ENCODE measurements at regions not wholly inside any gene's neighbourhood (a gene's known extent, or its start where the extent isn't known, plus 50 kb on each side); places are given as distances from the start of the nearest gene placed in this dataset.
"Not testable (repeated sequence)": the region's sequence is repeated elsewhere in the genome, so short reads cannot be mapped to it uniquely, and the experiment has no call there.

GRCh38 chr22:19659805-19660345 is 54.4 kb upstream of the SEPTIN5 start:
- Histone ChIP-seq H3K4me1 (ENCODE audit: control insufficient read depth in 3 of 3, insufficient read depth in 3 of 3, low read length in 3 of 3) (peaks cover 7 to 11% (median 10%) of the 10 kb centered on the region in 3 donors), H3K4me3 (ENCODE audit: low read length in 3 of 3) (no peak overlapping the region), H3K9ac (ENCODE audit: low read depth in 1 of 3, low read length in 3 of 3) (no peak overlapping the region), H3K27me3 (ENCODE audit: control insufficient read depth in 3 of 3, insufficient read depth in 3 of 3, low read length in 3 of 3) (no peaks in the 10 kb centered on the region), H3K36me3 (ENCODE audit: control insufficient read depth in 3 of 3, insufficient read depth in 3 of 3, low read length in 3 of 3) (no peaks in the 10 kb centered on the region), H3K9me3 (ENCODE audit: control insufficient read depth in 3 of 3, low read length in 3 of 3) (no peaks in the 10 kb centered on the region), H3K27ac (ENCODE audit: low read depth, low read length) (no peak overlapping the region)

- H3K9ac ChIP-seq (ENCODE audit: low read depth in 1 of 3, low read length in 3 of 3); H3K9me3 ChIP-seq (ENCODE audit: control insufficient read depth in 3 of 3, low read length in 3 of 3); H3K36me3 ChIP-seq (ENCODE audit: control insufficient read depth in 3 of 3, insufficient read depth in 3 of 3, low read length in 3 of 3); H3K27ac ChIP-seq (ENCODE audit: low read depth, low read length); H3K27me3 ChIP-seq (ENCODE audit: control insufficient read depth in 3 of 3, insufficient read depth in 3 of 3, low read length in 3 of 3); H3K4me3 ChIP-seq (ENCODE audit: low read length in 3 of 3): not testable (repeated sequence)
- H3K4me1 ChIP-seq (ENCODE audit: control insufficient read depth in 3 of 3, insufficient read depth in 3 of 3, low read length in 3 of 3): peaks cover 7 to 11% (median 10%) of the 10 kb centered on the region in 3 donors
Measured at GRCh38 chr22:19660583-19660982, 53.7 kb upstream of the SEPTIN5 start.

GRCh38 chr22:19661156-19661555 is 53.1 kb upstream of the SEPTIN5 start:
- no peak overlapping the region for H3K27ac ChIP-seq (ENCODE audit: low read depth, low read length)
- H3K27me3 ChIP-seq (ENCODE audit: control insufficient read depth in 3 of 3, insufficient read depth in 3 of 3, low read length in 3 of 3): peaks cover 0 to 4% (median 0%) of the 10 kb centered on the region in 3 donors
- no peak overlapping the region for H3K4me3 ChIP-seq (ENCODE audit: low read length in 3 of 3)
- no peaks in the 10 kb centered on the region for H3K36me3 ChIP-seq (ENCODE audit: control insufficient read depth in 3 of 3, insufficient read depth in 3 of 3, low read length in 3 of 3)
- H3K9ac ChIP-seq (ENCODE audit: low read depth in 1 of 3, low read length in 3 of 3): no peak overlapping the region
- peaks cover 7 to 11% (median 10%) of the 10 kb centered on the region in 3 donors for H3K4me1 ChIP-seq (ENCODE audit: control insufficient read depth in 3 of 3, insufficient read depth in 3 of 3, low read length in 3 of 3)
- no peaks in the 10 kb centered on the region for H3K9me3 ChIP-seq (ENCODE audit: control insufficient read depth in 3 of 3, low read length in 3 of 3)

- not testable (repeated sequence) for H3K27me3 ChIP-seq (ENCODE audit: control insufficient read depth in 3 of 3, insufficient read depth in 3 of 3, low read length in 3 of 3); H3K9ac ChIP-seq (ENCODE audit: low read depth in 1 of 3, low read length in 3 of 3); H3K4me3 ChIP-seq (ENCODE audit: low read length in 3 of 3); H3K36me3 ChIP-seq (ENCODE audit: control insufficient read depth in 3 of 3, insufficient read depth in 3 of 3, low read length in 3 of 3); H3K9me3 ChIP-seq (ENCODE audit: control insufficient read depth in 3 of 3, low read length in 3 of 3); H3K27ac ChIP-seq (ENCODE audit: low read depth, low read length)
- H3K4me1 ChIP-seq (ENCODE audit: control insufficient read depth in 3 of 3, insufficient read depth in 3 of 3, low read length in 3 of 3): peaks cover 7 to 16% (median 14%) of the 10 kb centered on the region in 3 donors
Measured at GRCh38 chr22:19662049-19662684, 52.1 kb upstream of the SEPTIN5 start.

GRCh38 chr22:19663286-19663815 is 51.0 kb upstream of the SEPTIN5 start:
- H3K9ac ChIP-seq (ENCODE audit: low read depth in 1 of 3, low read length in 3 of 3): no peak overlapping the region
- H3K9me3 ChIP-seq (ENCODE audit: control insufficient read depth in 3 of 3, low read length in 3 of 3): no peaks in the 10 kb centered on the region
- peaks cover 7 to 18% (median 14%) of the 10 kb centered on the region in 3 donors for H3K4me1 ChIP-seq (ENCODE audit: control insufficient read depth in 3 of 3, insufficient read depth in 3 of 3, low read length in 3 of 3)
- no peak overlapping the region for H3K27ac ChIP-seq (ENCODE audit: low read depth, low read length)
- H3K27me3 ChIP-seq (ENCODE audit: control insufficient read depth in 3 of 3, insufficient read depth in 3 of 3, low read length in 3 of 3): peaks cover 2 to 9% (median 6%) of the 10 kb centered on the region in 3 donors
- H3K4me3 ChIP-seq (ENCODE audit: low read length in 3 of 3): peak overlapping the region in 1 of 3 donors; percentile 2
- H3K36me3 ChIP-seq (ENCODE audit: control insufficient read depth in 3 of 3, insufficient read depth in 3 of 3, low read length in 3 of 3): no peaks in the 10 kb centered on the region

- no peak overlapping the region for H3K9ac ChIP-seq (ENCODE audit: low read depth in 1 of 3, low read length in 3 of 3)
Measured at GRCh38 chr22:19663821-19664355, 50.4 kb upstream of the SEPTIN5 start.

GRCh38 chr22:19664406-19664805 is 49.9 kb upstream of the SEPTIN5 start:
- peaks cover 7 to 18% (median 14%) of the 10 kb centered on the region in 3 donors for H3K4me1 ChIP-seq (ENCODE audit: control insufficient read depth in 3 of 3, insufficient read depth in 3 of 3, low read length in 3 of 3)
- H3K4me3 ChIP-seq (ENCODE audit: low read length in 3 of 3): no peak overlapping the region
- peaks cover 2 to 9% (median 6%) of the 10 kb centered on the region in 3 donors for H3K27me3 ChIP-seq (ENCODE audit: control insufficient read depth in 3 of 3, insufficient read depth in 3 of 3, low read length in 3 of 3)
- no peaks in the 10 kb centered on the region for H3K36me3 ChIP-seq (ENCODE audit: control insufficient read depth in 3 of 3, insufficient read depth in 3 of 3, low read length in 3 of 3)
- no peaks in the 10 kb centered on the region for H3K9me3 ChIP-seq (ENCODE audit: control insufficient read depth in 3 of 3, low read length in 3 of 3)
- H3K27ac ChIP-seq (ENCODE audit: low read depth, low read length): no peak overlapping the region
- H3K9ac ChIP-seq (ENCODE audit: low read depth in 1 of 3, low read length in 3 of 3): no peak overlapping the region

More at GRCh38 chr22:19663821-19664355, 50.4 kb upstream of the SEPTIN5 start:
- H3K27me3 ChIP-seq (ENCODE audit: control insufficient read depth in 3 of 3, insufficient read depth in 3 of 3, low read length in 3 of 3): peaks cover 2 to 9% (median 6%) of the 10 kb centered on the region in 3 donors
- no peaks in the 10 kb centered on the region for H3K9me3 ChIP-seq (ENCODE audit: control insufficient read depth in 3 of 3, low read length in 3 of 3)
- H3K4me3 ChIP-seq (ENCODE audit: low read length in 3 of 3): peak overlapping the region in 2 of 3 donors; percentile 36 to 49
- H3K36me3 ChIP-seq (ENCODE audit: control insufficient read depth in 3 of 3, insufficient read depth in 3 of 3, low read length in 3 of 3): no peaks in the 10 kb centered on the region
- H3K27ac ChIP-seq (ENCODE audit: low read depth, low read length): no peak overlapping the region
- H3K4me1 ChIP-seq (ENCODE audit: control insufficient read depth in 3 of 3, insufficient read depth in 3 of 3, low read length in 3 of 3): peaks cover 7 to 18% (median 14%) of the 10 kb centered on the region in 3 donors

Measured in skeletal muscle tissue (tissue), 3 donors.